Loucy (cell line): ENCODE measurements at regions not wholly inside any gene's neighbourhood (a gene's known extent, or its start where the extent isn't known, plus 50 kb on each side); places are given as distances from the start of the nearest gene placed in this dataset.

ENCODE experiments used
- CTCF ChIP-seq: fragments of 200-600 bp; sonication (generic); conservative IDR thresholded peaks from 2 replicates; pipeline ENCODE4 v1.5.1; 2014; ENCODE audit warnings: mild to moderate bottlenecking, antibody characterized with exemption, low read length
- EZH2phosphoT487 ChIP-seq: fragments of 200-600 bp; IDR thresholded peaks from 2 replicates; pipeline ENCODE4 v1.6.1; 2018; ENCODE audit warnings: antibody characterized with exemption, mild to moderate bottlenecking, moderate library complexity, borderline replicate concordance

- no peak for TF ChIP-seq CTCF
- TF ChIP-seq EZH2phosphoT487: no peak
These were observed 123.6 kb upstream of the KAZN start for GRCh38 chr1:14474856-14475255.
